ENCODE measurements at regions not wholly inside any gene's neighbourhood (a gene's known extent, or its start where the extent isn't known, plus 50 kb on each side); places are given as distances from the start of the nearest gene placed in this dataset.
"Not testable (repeated sequence)": the region's sequence is repeated elsewhere in the genome, so short reads cannot be mapped to it uniquely, and the experiment has no call there.

GRCh38 chr14:105598040-105598763 lies 71.8 kb downstream of the TMEM121 start:
- H2AFZ ChIP-seq (ENCODE audit: low read length); BruUV-seq (replicated peaks); H4K20me1 ChIP-seq (ENCODE audit: insufficient read depth, low read length); POLR2A ChIA-PET; H3K27ac ChIP-seq (ENCODE audit: extremely low read length, insufficient read depth, low read length); in situ Hi-C loops (cut with HindIII; ENCODE audit: extremely low pct_ligation_motif_present, low pct_unique_long_range_greater_than_20kb); DNase-seq (ENCODE audit: low spot score); CTCF ChIA-PET (ENCODE audit: low intra/inter-chr PET ratio, low total read pairs); H3K9ac ChIP-seq (ENCODE audit: insufficient read depth, low read depth, low read length); H3K79me2 ChIP-seq (ENCODE audit: insufficient read depth, low read length); H3K4me3 ChIP-seq (replicated peaks in 1 of 3; ENCODE audit: insufficient read depth in 1 of 3, low read depth in 2 of 3, low read length in 3 of 3); H3K4me2 ChIP-seq (ENCODE audit: low read depth, low read length); H3K9me3 ChIP-seq (ENCODE audit: low read length); H3K4me1 ChIP-seq (ENCODE audit: insufficient read depth, low read length); intact Hi-C loops (cut with micrococcal nuclease; ENCODE audit: unreplicated experiment); FAIRE-seq; H3K36me3 ChIP-seq (replicated peaks in 1 of 2; ENCODE audit: control insufficient read depth in 1 of 2, insufficient read depth in 2 of 2, low read length in 2 of 2): not testable (repeated sequence)
- peak; percentile 13; the same call in 2 of the 3 replicates for ATAC-seq
- peaks cover 1 to 18% of the 10 kb centered on the region in 2 experiments; a peak in 3 of 5 replicates for H3K27me3 ChIP-seq (ENCODE audit: control insufficient read depth in 1 of 2, insufficient read depth in 2 of 2, low read length in 2 of 2)
- 44% methylated on average over 17 of the region's 29 CpGs for WGBS (ENCODE audit: low lambda C conversion rate)

- ATAC-seq; H3K4me1 ChIP-seq (ENCODE audit: insufficient read depth, low read length); H4K20me1 ChIP-seq (ENCODE audit: insufficient read depth, low read length); intact Hi-C loops (cut with micrococcal nuclease; ENCODE audit: unreplicated experiment); BruUV-seq (replicated peaks); CTCF ChIA-PET (ENCODE audit: low intra/inter-chr PET ratio, low total read pairs); in situ Hi-C loops (cut with HindIII; ENCODE audit: extremely low pct_ligation_motif_present, low pct_unique_long_range_greater_than_20kb); H3K4me2 ChIP-seq (ENCODE audit: low read depth, low read length); H3K9ac ChIP-seq (ENCODE audit: insufficient read depth, low read depth, low read length); H3K79me2 ChIP-seq (ENCODE audit: insufficient read depth, low read length); H3K36me3 ChIP-seq (replicated peaks in 1 of 2; ENCODE audit: control insufficient read depth in 1 of 2, insufficient read depth in 2 of 2, low read length in 2 of 2); POLR2A ChIA-PET; H3K4me3 ChIP-seq (replicated peaks in 1 of 3; ENCODE audit: insufficient read depth in 1 of 3, low read depth in 2 of 3, low read length in 3 of 3); DNase-seq (ENCODE audit: low spot score); FAIRE-seq; H2AFZ ChIP-seq (ENCODE audit: low read length); H3K27ac ChIP-seq (ENCODE audit: extremely low read length, insufficient read depth, low read length); H3K9me3 ChIP-seq (ENCODE audit: low read length): not testable (repeated sequence)
- peaks cover 1 to 20% of the 10 kb centered on the region in 2 experiments; a peak in 3 of 5 replicates for H3K27me3 ChIP-seq (ENCODE audit: control insufficient read depth in 1 of 2, insufficient read depth in 2 of 2, low read length in 2 of 2)
- 27% methylated on average over 15 of the region's 26 CpGs for WGBS (ENCODE audit: low lambda C conversion rate)
Measured at GRCh38 chr14:105598925-105599586, 72.7 kb downstream of the TMEM121 start.

- BruUV-seq (replicated peaks); intact Hi-C loops (cut with micrococcal nuclease; ENCODE audit: unreplicated experiment): not testable (repeated sequence)
Measured at GRCh38 chr14:105600195-105600938, 74.0 kb downstream of the TMEM121 start.

More at GRCh38 chr14:105600195-105600938, 74.0 kb downstream of the TMEM121 start:
- WGBS (ENCODE audit: low lambda C conversion rate), result 35% methylated on average over 12 of the region's 52 CpGs
- H3K27ac ChIP-seq (ENCODE audit: extremely low read length, insufficient read depth, low read length); FAIRE-seq; H3K9me3 ChIP-seq (ENCODE audit: low read length); H3K79me2 ChIP-seq (ENCODE audit: insufficient read depth, low read length); H3K4me2 ChIP-seq (ENCODE audit: low read depth, low read length); H3K9ac ChIP-seq (ENCODE audit: insufficient read depth, low read depth, low read length); H4K20me1 ChIP-seq (ENCODE audit: insufficient read depth, low read length); CTCF ChIA-PET (ENCODE audit: low intra/inter-chr PET ratio, low total read pairs); H3K4me3 ChIP-seq (replicated peaks in 1 of 3; ENCODE audit: insufficient read depth in 1 of 3, low read depth in 2 of 3, low read length in 3 of 3); H3K4me1 ChIP-seq (ENCODE audit: insufficient read depth, low read length); H2AFZ ChIP-seq (ENCODE audit: low read length); in situ Hi-C loops (cut with HindIII; ENCODE audit: extremely low pct_ligation_motif_present, low pct_unique_long_range_greater_than_20kb); POLR2A ChIA-PET; H3K36me3 ChIP-seq (replicated peaks in 1 of 2; ENCODE audit: control insufficient read depth in 1 of 2, insufficient read depth in 2 of 2, low read length in 2 of 2); ATAC-seq; DNase-seq (ENCODE audit: low spot score): not testable (repeated sequence)
- peaks cover 2 to 22% of the 10 kb centered on the region in 2 experiments; a peak in 4 of 5 replicates for H3K27me3 ChIP-seq (ENCODE audit: control insufficient read depth in 1 of 2, insufficient read depth in 2 of 2, low read length in 2 of 2)

All from HepG2 (cell line).